Hepatocyte (in vitro differentiated cells): ENCODE measurements at regions not wholly inside any gene's neighbourhood (a gene's known extent, or its start where the extent isn't known, plus 50 kb on each side); places are given as distances from the start of the nearest gene placed in this dataset.

Experiments
- DNase-seq: peaks from one replicate; pipeline ENCODE4 v3.0.0-alpha.2; 2016; ENCODE audit warnings: low spot score
- H2AFZ ChIP-seq: fragments of 200-600 bp; sonication (generic); 2 replicates; pipeline ENCODE4 v1.6.0; 2016; ENCODE audit warnings: antibody characterized with exemption, mild to moderate bottlenecking
- H3K27ac ChIP-seq: fragments of 200-600 bp; sonication (generic); 2 replicates; pipeline ENCODE4 v1.5.1; 2016; ENCODE audit warnings: mild to moderate bottlenecking
- H3K27me3 ChIP-seq: fragments of 200-600 bp; sonication (generic); 2 replicates; pipeline ENCODE4 v1.6.1; 2016
- H3K36me3 ChIP-seq: fragments of 200-600 bp; sonication (generic); replicated peaks from 2 replicates; pipeline ENCODE4 v1.5.1; 2016; ENCODE audit warnings: low read depth; ENCODE audit not compliant: insufficient read depth
- H3K4me1 ChIP-seq: fragments of 200-600 bp; sonication (generic); 2 replicates; pipeline ENCODE4 v1.5.1; 2016; ENCODE audit warnings: mild to moderate bottlenecking, moderate library complexity; ENCODE audit not compliant: insufficient read depth
- H3K4me2 ChIP-seq: fragments of 200-600 bp; sonication (generic); 2 replicates; pipeline ENCODE4 v1.6.0; 2016
- H3K4me3 ChIP-seq: fragments of 200-600 bp; sonication (generic); 2 replicates; pipeline ENCODE4 v1.5.1; 2016; ENCODE audit warnings: mild to moderate bottlenecking
- H3K79me2 ChIP-seq: fragments of 200-600 bp; sonication (generic); 2 replicates; pipeline ENCODE4 v1.6.0; 2017; ENCODE audit warnings: mild to moderate bottlenecking
- H3K9me2 ChIP-seq: fragments of 200-600 bp; sonication (generic); replicated peaks from 2 replicates; pipeline ENCODE4 v1.6.0; 2017; ENCODE audit warnings: mild to moderate bottlenecking; ENCODE audit not compliant: insufficient read depth
- H3K9me3 ChIP-seq: fragments of 200-600 bp; sonication (generic); 2 replicates; pipeline ENCODE4 v1.5.1; 2016; ENCODE audit warnings: low read depth, mild to moderate bottlenecking
- H4K20me1 ChIP-seq: fragments of 200-600 bp; sonication (generic); 2 replicates; pipeline ENCODE4 v1.6.0; 2016; ENCODE audit warnings: mild to moderate bottlenecking; ENCODE audit not compliant: insufficient read depth, poor library complexity, severe bottlenecking
- CTCF ChIP-seq: fragments of 200-600 bp; sonication (generic); IDR thresholded peaks from 2 replicates; pipeline ENCODE4 v1.5.1; 2016; ENCODE audit warnings: antibody characterized with exemption, mild to moderate bottlenecking; ENCODE audit not compliant: poor library complexity
- EZH2 ChIP-seq: fragments of 200-600 bp; sonication (generic); IDR thresholded peaks from 2 replicates; pipeline ENCODE4 v1.6.1; 2016; ENCODE audit warnings: antibody characterized with exemption, mild to moderate bottlenecking, borderline replicate concordance
- EZH2phosphoT487 ChIP-seq: fragments of 200-600 bp; sonication (generic); IDR thresholded peaks from one replicate; pipeline ENCODE4 v1.6.1; 2018; ENCODE audit warnings: antibody characterized with exemption, mild to moderate bottlenecking, low read depth, moderate library complexity; ENCODE audit not compliant: unreplicated experiment, severe bottlenecking
- WGBS: methylation state at CpG from one replicate; pipeline ENCODE4 v1.1.6; 2016; ENCODE audit warnings: low lambda C conversion rate; ENCODE audit errors: missing lambda C conversion rate; 5-methylcytosine and 5-hydroxymethylcytosine counted together

GRCh38 chr17:79155701-79156100 is 81.1 kb downstream of the ENGASE start:
- Histone ChIP-seq H3K79me2 (no peaks in the 10 kb centered on the region), H3K36me3 (no peaks in the 10 kb centered on the region), H3K27me3 (peaks cover 4% of the 10 kb centered on the region), H3K27ac (no peak overlapping the region), H3K4me2 (no peak overlapping the region), H3K4me1 (no peaks in the 10 kb centered on the region), H3K9me2 (no peaks in the 10 kb centered on the region), H3K9me3 (no peaks in the 10 kb centered on the region), H4K20me1 (no peaks in the 10 kb centered on the region), H3K4me3 (no peak overlapping the region), H2AFZ (no peak overlapping the region)
- WGBS: 80% methylated on average over 12 of the region's 12 CpGs
- no peak for DNase-seq
- TF ChIP-seq EZH2: no peak
- TF ChIP-seq EZH2phosphoT487: no peak
- no peak for TF ChIP-seq CTCF

- H3K27ac ChIP-seq: no peak overlapping the region
- H3K27me3 ChIP-seq: peaks cover 4% of the 10 kb centered on the region
- no peak overlapping the region for H3K4me3 ChIP-seq
- H3K9me3 ChIP-seq: no peaks in the 10 kb centered on the region
- DNase-seq: no peak
- H3K4me2 ChIP-seq: no peak overlapping the region
- no peaks in the 10 kb centered on the region for H3K9me2 ChIP-seq
- H3K4me1 ChIP-seq: no peaks in the 10 kb centered on the region
- no peaks in the 10 kb centered on the region for H3K79me2 ChIP-seq
- TF ChIP-seq EZH2phosphoT487 (no peak), EZH2 (no peak), CTCF (no peak)
- no peak overlapping the region for H2AFZ ChIP-seq
- no peaks in the 10 kb centered on the region for H3K36me3 ChIP-seq
- 85% methylated on average over 18 of the region's 31 CpGs for WGBS
- H4K20me1 ChIP-seq: no peaks in the 10 kb centered on the region
Measured at GRCh38 chr17:79154951-79155585, 80.4 kb downstream of the ENGASE start.

GRCh38 chr17:79154446-79154845 is 79.8 kb downstream of the ENGASE start:
- H3K27me3 ChIP-seq: peaks cover 4% of the 10 kb centered on the region
- no peaks in the 10 kb centered on the region for H3K4me1 ChIP-seq
- TF ChIP-seq CTCF (no peak), EZH2 (no peak), EZH2phosphoT487 (no peak)
- no peak overlapping the region for H3K4me2 ChIP-seq
- H3K79me2 ChIP-seq: no peaks in the 10 kb centered on the region
- H3K36me3 ChIP-seq: no peaks in the 10 kb centered on the region
- no peaks in the 10 kb centered on the region for H4K20me1 ChIP-seq
- no peak for DNase-seq
- no peaks in the 10 kb centered on the region for H3K9me2 ChIP-seq
- no peak overlapping the region for H3K4me3 ChIP-seq
- H3K9me3 ChIP-seq: no peaks in the 10 kb centered on the region
- H2AFZ ChIP-seq: no peak overlapping the region
- no peak overlapping the region for H3K27ac ChIP-seq
- WGBS: 83% methylated on average over 14 of the region's 14 CpGs
